ENCODE measurements at regions not wholly inside any gene's neighbourhood (a gene's known extent, or its start where the extent isn't known, plus 50 kb on each side); places are given as distances from the start of the nearest gene placed in this dataset.

DNA sequence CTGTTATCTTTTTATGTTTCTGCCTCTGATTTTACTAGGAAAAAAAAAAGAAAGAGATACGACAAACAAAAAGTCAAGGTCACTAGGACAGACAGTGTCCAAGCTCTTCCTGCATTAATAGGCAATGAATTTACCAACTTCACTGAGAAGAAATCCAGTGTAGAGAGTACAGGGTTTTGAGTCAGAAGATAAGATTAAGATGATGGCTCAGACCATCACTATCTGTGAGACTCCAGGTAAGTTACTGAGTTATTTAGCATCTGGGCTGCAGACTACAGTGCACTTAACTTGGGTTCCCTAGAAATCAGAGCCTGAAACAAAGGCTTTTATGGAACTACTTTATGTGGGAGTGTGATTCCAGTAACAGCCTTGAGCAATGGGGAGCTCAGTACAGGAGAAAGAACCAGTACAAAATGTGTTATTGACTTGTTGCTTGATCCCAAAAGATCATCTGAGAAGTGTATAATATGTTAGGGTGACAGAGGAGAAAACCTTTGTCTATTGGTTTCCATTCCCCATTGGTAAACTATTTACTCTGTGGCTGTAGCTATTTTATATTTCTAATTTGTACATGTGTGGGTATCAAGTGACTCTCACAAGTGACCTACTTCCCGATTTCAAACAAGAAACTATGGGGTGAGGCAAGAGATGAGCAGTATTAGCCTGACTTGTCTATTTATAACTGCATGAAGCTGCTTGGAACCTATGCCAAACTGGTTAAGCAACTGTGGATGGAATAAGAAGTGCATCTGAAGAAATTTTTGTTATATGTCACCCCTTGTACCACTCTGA, 395.8 kb downstream of the RAB38 start (continued):
- TF ChIP-seq PATZ1 (CRISPR knock-in tag; IDR thresholded peaks at IDR 0.05; ENCODE audit: borderline replicate concordance) = no peak
- no peak for TF ChIP-seq GLIS3 (CRISPR knock-in tag; IDR thresholded peaks at IDR 0.05)
- no peak for TF ChIP-seq TCF4 (CRISPR knock-in tag; IDR thresholded peaks at IDR 0.05; ENCODE audit: borderline replicate concordance)
- TF ChIP-seq RARB (CRISPR knock-in tag; IDR thresholded peaks at IDR 0.05) = no peak
- TF ChIP-seq OSR1 (CRISPR knock-in tag; IDR thresholded peaks at IDR 0.05) = no peak
- TF ChIP-seq ESRRG (CRISPR knock-in tag; IDR thresholded peaks at IDR 0.05) = no peak
- no peak for TF ChIP-seq ARNTL (CRISPR knock-in tag; IDR thresholded peaks at IDR 0.05; ENCODE audit: borderline replicate concordance, low read depth)
- TF ChIP-seq ZNF70 (CRISPR knock-in tag; IDR thresholded peaks at IDR 0.05) = no peak

GRCh38 chr11:87778357-87778756, 396.9 kb downstream of the RAB38 start:
- TF ChIP-seq SNAI2 (CRISPR knock-in tag; IDR thresholded peaks at IDR 0.05) (no peak), CREB5 (CRISPR knock-in tag; IDR thresholded peaks at IDR 0.05; ENCODE audit: low read depth) (no peak), ZNF8 (CRISPR knock-in tag; IDR thresholded peaks at IDR 0.05) (no peak), OSR1 (CRISPR knock-in tag; IDR thresholded peaks at IDR 0.05) (no peak), ZFP30 (CRISPR knock-in tag; IDR thresholded peaks at IDR 0.05) (no peak), ZC3H10 (CRISPR knock-in tag; IDR thresholded peaks at IDR 0.05) (no peak), ESRRG (CRISPR knock-in tag; IDR thresholded peaks at IDR 0.05) (no peak), POU6F1 (CRISPR knock-in tag; IDR thresholded peaks at IDR 0.05; ENCODE audit: borderline replicate concordance, low read depth) (no peak), BACH2 (CRISPR knock-in tag; IDR thresholded peaks at IDR 0.05; ENCODE audit: borderline replicate concordance) (no peak), PPARA (CRISPR knock-in tag; IDR thresholded peaks at IDR 0.05; ENCODE audit: borderline replicate concordance) (no peak), ARNTL (CRISPR knock-in tag; IDR thresholded peaks at IDR 0.05; ENCODE audit: borderline replicate concordance, low read depth) (no peak), ISL1 (CRISPR knock-in tag; IDR thresholded peaks at IDR 0.05) (no peak), CSRNP3 (CRISPR knock-in tag; IDR thresholded peaks at IDR 0.05) (no peak), TCF4 (CRISPR knock-in tag; IDR thresholded peaks at IDR 0.05; ENCODE audit: borderline replicate concordance) (no peak)
- TF ChIP-seq, protein P1, sequence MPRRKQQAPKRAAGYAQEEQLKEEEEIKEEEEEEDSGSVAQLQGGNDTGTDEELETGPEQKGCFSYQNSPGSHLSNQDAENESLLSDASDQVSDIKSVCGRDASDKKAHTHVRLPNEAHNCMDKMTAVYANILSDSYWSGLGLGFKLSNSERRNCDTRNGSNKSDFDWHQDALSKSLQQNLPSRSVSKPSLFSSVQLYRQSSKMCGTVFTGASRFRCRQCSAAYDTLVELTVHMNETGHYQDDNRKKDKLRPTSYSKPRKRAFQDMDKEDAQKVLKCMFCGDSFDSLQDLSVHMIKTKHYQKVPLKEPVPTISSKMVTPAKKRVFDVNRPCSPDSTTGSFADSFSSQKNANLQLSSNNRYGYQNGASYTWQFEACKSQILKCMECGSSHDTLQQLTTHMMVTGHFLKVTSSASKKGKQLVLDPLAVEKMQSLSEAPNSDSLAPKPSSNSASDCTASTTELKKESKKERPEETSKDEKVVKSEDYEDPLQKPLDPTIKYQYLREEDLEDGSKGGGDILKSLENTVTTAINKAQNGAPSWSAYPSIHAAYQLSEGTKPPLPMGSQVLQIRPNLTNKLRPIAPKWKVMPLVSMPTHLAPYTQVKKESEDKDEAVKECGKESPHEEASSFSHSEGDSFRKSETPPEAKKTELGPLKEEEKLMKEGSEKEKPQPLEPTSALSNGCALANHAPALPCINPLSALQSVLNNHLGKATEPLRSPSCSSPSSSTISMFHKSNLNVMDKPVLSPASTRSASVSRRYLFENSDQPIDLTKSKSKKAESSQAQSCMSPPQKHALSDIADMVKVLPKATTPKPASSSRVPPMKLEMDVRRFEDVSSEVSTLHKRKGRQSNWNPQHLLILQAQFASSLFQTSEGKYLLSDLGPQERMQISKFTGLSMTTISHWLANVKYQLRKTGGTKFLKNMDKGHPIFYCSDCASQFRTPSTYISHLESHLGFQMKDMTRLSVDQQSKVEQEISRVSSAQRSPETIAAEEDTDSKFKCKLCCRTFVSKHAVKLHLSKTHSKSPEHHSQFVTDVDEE (CRISPR knock-in tag; IDR thresholded peaks at IDR 0.05) = no peak
- ATAC-seq = no peak

DNA sequence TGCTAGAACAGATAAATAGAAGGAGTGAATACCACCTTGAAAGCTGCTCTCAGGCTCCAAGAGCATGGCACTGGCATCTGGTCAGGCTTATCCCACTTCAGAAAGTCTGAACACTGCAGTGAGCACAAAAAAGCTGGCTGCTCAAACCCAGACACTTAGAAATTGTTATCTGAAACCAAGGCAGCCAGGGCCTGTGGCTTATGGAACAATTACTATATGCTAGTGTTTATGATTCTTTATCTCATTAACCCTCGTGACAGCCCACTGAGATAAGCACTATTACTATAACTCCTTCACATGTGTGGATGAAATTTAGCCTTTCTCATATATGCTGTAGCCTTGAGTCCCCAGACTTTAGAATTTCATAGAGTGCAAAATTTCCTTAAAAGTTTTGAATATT, 400.2 kb downstream of the RAB38 start:
- no peak for ATAC-seq
- TF ChIP-seq GLIS3 (CRISPR knock-in tag; IDR thresholded peaks at IDR 0.05) = no peak
- TF ChIP-seq BACH2 (CRISPR knock-in tag; IDR thresholded peaks at IDR 0.05; ENCODE audit: borderline replicate concordance) = no peak
- no peak for TF ChIP-seq ESRRG (CRISPR knock-in tag; IDR thresholded peaks at IDR 0.05)
- no peak for TF ChIP-seq CSDC2 (CRISPR knock-in tag; IDR thresholded peaks at IDR 0.05)
- TF ChIP-seq CSRNP3 (CRISPR knock-in tag; IDR thresholded peaks at IDR 0.05) = no peak
- no peak for TF ChIP-seq SNAI2 (CRISPR knock-in tag; IDR thresholded peaks at IDR 0.05)
- TF ChIP-seq ZFP3 (CRISPR knock-in tag; IDR thresholded peaks at IDR 0.05) = no peak
- no peak for TF ChIP-seq POU6F1 (CRISPR knock-in tag; IDR thresholded peaks at IDR 0.05; ENCODE audit: borderline replicate concordance, low read depth)
- TF ChIP-seq, protein P1 (CRISPR knock-in tag; IDR thresholded peaks at IDR 0.05) = no peak
